Ishikawa (cell line): ENCODE measurements at regions not wholly inside any gene's neighbourhood (a gene's known extent, or its start where the extent isn't known, plus 50 kb on each side); places are given as distances from the start of the nearest gene placed in this dataset.

Experiments
- CEBPB ChIP-seq: IDR thresholded peaks from 2 replicates; pipeline ENCODE4 v1.6.1; 2012
- CREB1 ChIP-seq: IDR thresholded peaks from 2 replicates; pipeline ENCODE4 v1.6.1; 2012; ENCODE audit warnings: low read depth
- EGR1 ChIP-seq: IDR thresholded peaks from 2 replicates; pipeline ENCODE4 v1.6.1; 2012
- EP300 ChIP-seq: IDR thresholded peaks from 2 replicates; pipeline ENCODE4 v1.6.1; 2012; ENCODE audit warnings: borderline replicate concordance
- FOXM1 ChIP-seq: IDR thresholded peaks from 2 replicates; pipeline ENCODE4 v1.6.1; 2012; ENCODE audit warnings: low read depth, borderline replicate concordance
- NFIC ChIP-seq: IDR thresholded peaks from 2 replicates; pipeline ENCODE4 v1.6.1; 2012
- RAD21 ChIP-seq: IDR thresholded peaks from 2 replicates; pipeline ENCODE4 v1.6.1; 2012; ENCODE audit warnings: low read depth
- REST ChIP-seq: IDR thresholded peaks from 2 replicates; pipeline ENCODE4 v1.6.1; 2012; ENCODE audit warnings: low read depth, mild to moderate bottlenecking
- TAF1 ChIP-seq: IDR thresholded peaks from 2 replicates; pipeline ENCODE4 v1.6.1; 2012; ENCODE audit warnings: low read depth, mild to moderate bottlenecking
- TCF12 ChIP-seq: IDR thresholded peaks from 2 replicates; pipeline ENCODE4 v1.6.1; 2012; ENCODE audit warnings: low read depth
- TEAD4 ChIP-seq: IDR thresholded peaks from 2 replicates; pipeline ENCODE4 v1.6.1; 2012
- USF1 ChIP-seq: IDR thresholded peaks from 2 replicates; pipeline ENCODE4 v1.6.1; 2012
- YY1 ChIP-seq: IDR thresholded peaks from 2 replicates; pipeline ENCODE4 v1.6.1; 2012; ENCODE audit warnings: low read depth
- ZBTB7A ChIP-seq: IDR thresholded peaks from 2 replicates; pipeline ENCODE4 v1.6.1; 2012; ENCODE audit warnings: low read depth
- TF ChIP-seq, protein P1 (sequence below): IDR thresholded peaks from 2 replicates; pipeline ENCODE4 v1.6.1; 2012

DNA sequence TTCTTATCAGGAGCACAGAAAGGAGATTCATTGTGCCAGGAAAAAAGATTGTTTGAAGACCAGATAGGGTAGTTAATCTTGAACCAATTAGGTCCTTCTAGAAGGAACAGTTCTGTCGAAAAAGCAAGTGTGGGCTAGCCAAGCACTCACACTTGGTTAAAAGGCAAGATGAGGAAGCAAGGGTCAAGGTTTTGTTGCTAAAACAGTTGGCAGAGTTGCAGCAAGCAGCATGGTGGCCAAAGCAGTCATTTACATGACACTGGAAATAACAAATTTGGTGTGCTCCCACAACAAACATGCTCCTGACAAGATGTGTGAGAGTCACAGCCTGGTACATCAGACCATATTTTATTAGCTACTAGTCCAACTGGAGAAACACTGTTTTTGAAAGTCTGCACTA is 228.0 kb upstream of the CFAP20DC start:
- TF ChIP-seq FOXM1 (no peak), RAD21 (no peak), CREB1 (no peak), REST (no peak), TEAD4 (no peak)
- TF ChIP-seq, protein P1, sequence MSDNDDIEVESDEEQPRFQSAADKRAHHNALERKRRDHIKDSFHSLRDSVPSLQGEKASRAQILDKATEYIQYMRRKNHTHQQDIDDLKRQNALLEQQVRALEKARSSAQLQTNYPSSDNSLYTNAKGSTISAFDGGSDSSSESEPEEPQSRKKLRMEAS, result no peak

DNA sequence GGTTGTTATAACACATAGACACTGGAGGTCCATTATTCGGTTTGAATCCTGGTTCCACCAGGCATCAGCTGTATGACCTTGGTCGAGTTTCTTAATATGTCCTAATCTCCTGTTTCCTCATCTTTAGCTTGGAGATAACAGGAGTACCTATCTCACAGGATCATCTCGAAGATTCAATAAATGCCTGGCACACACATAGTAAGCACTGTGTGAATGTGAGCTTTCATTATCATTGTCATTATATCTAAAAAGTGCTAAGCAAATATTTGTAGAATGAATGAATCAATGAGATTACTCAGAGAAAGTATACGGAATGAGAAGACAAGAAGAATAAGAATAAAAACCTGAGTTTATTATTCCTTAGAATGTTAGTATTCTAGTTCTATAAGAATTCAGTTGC is 227.4 kb upstream of the CFAP20DC start:
- TF ChIP-seq, protein P1, result no peak
- TF ChIP-seq USF1, result no peak
- TF ChIP-seq EGR1, result no peak
- TF ChIP-seq TCF12, result no peak
- TF ChIP-seq NFIC, result no peak
- TF ChIP-seq TEAD4, result no peak
- TF ChIP-seq RAD21, result no peak
- no peak for TF ChIP-seq FOXM1
- TF ChIP-seq CREB1, result no peak
- TF ChIP-seq EP300, result no peak
- no peak for TF ChIP-seq ZBTB7A
- no peak for TF ChIP-seq CEBPB

GRCh38 chr3:59273976-59274375 is 224.2 kb upstream of the CFAP20DC start:
- TF ChIP-seq TEAD4 (no peak), CREB1 (no peak), TAF1 (no peak), NFIC (no peak)

- TF ChIP-seq TCF12, result no peak
- TF ChIP-seq NFIC, result no peak
- no peak for TF ChIP-seq TAF1
- no peak for TF ChIP-seq CREB1
- no peak for TF ChIP-seq EGR1
- no peak for TF ChIP-seq ZBTB7A
- TF ChIP-seq FOXM1, result no peak
- TF ChIP-seq TEAD4, result no peak
- TF ChIP-seq REST, result no peak
- TF ChIP-seq CEBPB, result no peak
- no peak for TF ChIP-seq RAD21
- no peak for TF ChIP-seq YY1
These were observed 222.1 kb upstream of the CFAP20DC start for GRCh38 chr3:59271971-59272370.

DNA sequence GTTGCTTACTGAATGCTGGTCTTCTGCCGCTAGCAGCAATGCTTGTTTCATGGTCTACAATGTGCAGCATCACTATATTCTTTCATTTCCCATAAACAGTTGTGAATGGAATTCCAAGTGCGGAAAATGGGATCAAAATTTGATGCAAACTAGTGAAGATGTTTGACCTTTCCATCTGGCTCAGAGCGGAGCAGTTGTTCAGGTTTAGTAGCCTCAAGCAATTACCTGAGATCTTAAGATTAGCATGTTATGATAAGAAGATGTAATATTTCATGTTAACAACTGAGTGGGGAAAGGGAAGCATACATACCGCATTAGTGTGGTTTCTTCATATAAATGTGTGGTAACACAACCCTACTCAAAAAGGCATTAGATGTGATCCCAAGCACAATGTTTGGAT is 221.1 kb upstream of the CFAP20DC start:
- TF ChIP-seq CEBPB, result no peak
- TF ChIP-seq TEAD4, result no peak
- no peak for TF ChIP-seq TCF12
- TF ChIP-seq CREB1, result no peak
- TF ChIP-seq EGR1, result no peak
- TF ChIP-seq YY1, result no peak
- TF ChIP-seq RAD21, result no peak
- no peak for TF ChIP-seq USF1
- TF ChIP-seq, protein P1, result no peak
- TF ChIP-seq TAF1, result no peak
- no peak for TF ChIP-seq FOXM1
- no peak for TF ChIP-seq NFIC
- no peak for TF ChIP-seq REST
- TF ChIP-seq ZBTB7A, result no peak
- TF ChIP-seq EP300, result no peak
